Esophagus muscularis mucosa (tissue), 3 donors: ENCODE measurements at regions not wholly inside any gene's neighbourhood (a gene's known extent, or its start where the extent isn't known, plus 50 kb on each side); places are given as distances from the start of the nearest gene placed in this dataset.

Experiments used
- CTCF ChIP-seq, 3 experiments: fragments of 200-600 bp in 2 of 3; fragments of 450-650 bp in 1 of 3; sonication (generic) in 2 of 3; IDR thresholded peaks; one replicate each; pipeline ENCODE4 v1.5.1; 2017 to 2019; ENCODE audit warnings: antibody characterized with exemption in 3 of 3, mild to moderate bottlenecking in 2 of 3, moderate library complexity in 1 of 3
- POLR2AphosphoS5 ChIP-seq, 2 donors: sonication (generic); formaldehyde crosslinking; IDR thresholded peaks; one replicate each; pipeline ENCODE4 v1.6.1; 2017; ENCODE audit warnings: antibody characterized with exemption in 2 of 2

- no peak for TF ChIP-seq CTCF (IDR thresholded peaks at IDR 0.05)
- TF ChIP-seq POLR2AphosphoS5 (IDR thresholded peaks at IDR 0.05) = no peak
These were observed 228.1 kb upstream of the LMCD1 start for GRCh38 chr3:8273479-8273878.
